GM12864 (cell line): ENCODE measurements at regions not wholly inside any gene's neighbourhood (a gene's known extent, or its start where the extent isn't known, plus 50 kb on each side); places are given as distances from the start of the nearest gene placed in this dataset.

Experiments used
- DNase-seq: peaks from one replicate; pipeline ENCODE4 v3.0.0-alpha.2; 2011; ENCODE audit warnings: low read depth
- H3K4me3 ChIP-seq: 2 replicates; pipeline ENCODE4 v1.5.1; 2011; ENCODE audit warnings: mild to moderate bottlenecking, low read depth, low read length, control low read depth
- TF ChIP-seq, protein P1 (sequence below): IDR thresholded peaks from 2 replicates; pipeline ENCODE4 v1.5.1; 2011; ENCODE audit warnings: low read depth, mild to moderate bottlenecking, moderate library complexity, low read length, control low read depth, inconsistent platforms; ENCODE audit errors: missing control alignments

- TF ChIP-seq, protein P1, sequence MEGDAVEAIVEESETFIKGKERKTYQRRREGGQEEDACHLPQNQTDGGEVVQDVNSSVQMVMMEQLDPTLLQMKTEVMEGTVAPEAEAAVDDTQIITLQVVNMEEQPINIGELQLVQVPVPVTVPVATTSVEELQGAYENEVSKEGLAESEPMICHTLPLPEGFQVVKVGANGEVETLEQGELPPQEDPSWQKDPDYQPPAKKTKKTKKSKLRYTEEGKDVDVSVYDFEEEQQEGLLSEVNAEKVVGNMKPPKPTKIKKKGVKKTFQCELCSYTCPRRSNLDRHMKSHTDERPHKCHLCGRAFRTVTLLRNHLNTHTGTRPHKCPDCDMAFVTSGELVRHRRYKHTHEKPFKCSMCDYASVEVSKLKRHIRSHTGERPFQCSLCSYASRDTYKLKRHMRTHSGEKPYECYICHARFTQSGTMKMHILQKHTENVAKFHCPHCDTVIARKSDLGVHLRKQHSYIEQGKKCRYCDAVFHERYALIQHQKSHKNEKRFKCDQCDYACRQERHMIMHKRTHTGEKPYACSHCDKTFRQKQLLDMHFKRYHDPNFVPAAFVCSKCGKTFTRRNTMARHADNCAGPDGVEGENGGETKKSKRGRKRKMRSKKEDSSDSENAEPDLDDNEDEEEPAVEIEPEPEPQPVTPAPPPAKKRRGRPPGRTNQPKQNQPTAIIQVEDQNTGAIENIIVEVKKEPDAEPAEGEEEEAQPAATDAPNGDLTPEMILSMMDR, result no peak
- DNase-seq, result no peak
- H3K4me3 ChIP-seq, result no peak overlapping the region
Measured at GRCh38 chrX:9158611-9159010, 124.7 kb upstream of the FAM9B start.

DNA sequence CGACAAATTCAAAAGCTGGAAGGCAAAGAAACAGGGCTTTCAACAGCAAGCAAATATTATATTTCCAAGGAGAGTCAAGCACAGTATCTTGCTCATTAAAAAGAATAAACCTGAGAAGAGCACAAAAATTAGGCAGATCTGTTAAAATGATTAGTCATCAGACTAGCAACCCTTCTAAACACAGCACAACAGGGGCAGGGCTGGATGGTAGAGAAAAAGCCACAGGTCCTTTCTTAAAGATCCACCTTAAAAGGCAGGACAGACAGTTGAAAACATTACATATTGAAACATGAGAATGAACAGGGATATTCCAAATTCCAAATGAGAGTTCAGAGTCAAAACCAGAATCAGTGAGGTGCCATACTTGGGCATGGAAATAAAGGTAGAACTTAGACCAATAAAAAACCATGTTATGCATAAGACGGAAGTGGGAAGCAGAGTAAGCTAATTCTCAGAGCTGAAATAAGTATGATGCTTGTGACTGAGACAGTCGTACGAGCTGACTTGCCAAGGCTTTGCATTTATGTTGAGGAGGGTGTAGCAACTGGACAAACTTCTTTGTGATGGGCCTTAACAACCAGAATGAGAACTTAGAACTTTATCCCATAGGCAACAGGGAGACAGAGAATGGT lies 126.9 kb upstream of the FAM9B start:
- no peak for DNase-seq
- no peak overlapping the region for H3K4me3 ChIP-seq
- TF ChIP-seq, protein P1, result no peak

- no peak for DNase-seq
- H3K4me3 ChIP-seq, result no peak overlapping the region
- TF ChIP-seq, protein P1, result no peak
Measured at GRCh38 chrX:9162698-9163097, 128.8 kb upstream of the FAM9B start.

GRCh38 chrX:9163214-9163709 lies 129.3 kb upstream of the FAM9B start:
- TF ChIP-seq, protein P1, result no peak
- DNase-seq, result no peak
- H3K4me3 ChIP-seq, result no peak overlapping the region

- TF ChIP-seq, protein P1, result no peak
- H3K4me3 ChIP-seq, result no peak overlapping the region
- no peak for DNase-seq
Measured at GRCh38 chrX:9164086-9164485, 130.2 kb upstream of the FAM9B start.

DNA sequence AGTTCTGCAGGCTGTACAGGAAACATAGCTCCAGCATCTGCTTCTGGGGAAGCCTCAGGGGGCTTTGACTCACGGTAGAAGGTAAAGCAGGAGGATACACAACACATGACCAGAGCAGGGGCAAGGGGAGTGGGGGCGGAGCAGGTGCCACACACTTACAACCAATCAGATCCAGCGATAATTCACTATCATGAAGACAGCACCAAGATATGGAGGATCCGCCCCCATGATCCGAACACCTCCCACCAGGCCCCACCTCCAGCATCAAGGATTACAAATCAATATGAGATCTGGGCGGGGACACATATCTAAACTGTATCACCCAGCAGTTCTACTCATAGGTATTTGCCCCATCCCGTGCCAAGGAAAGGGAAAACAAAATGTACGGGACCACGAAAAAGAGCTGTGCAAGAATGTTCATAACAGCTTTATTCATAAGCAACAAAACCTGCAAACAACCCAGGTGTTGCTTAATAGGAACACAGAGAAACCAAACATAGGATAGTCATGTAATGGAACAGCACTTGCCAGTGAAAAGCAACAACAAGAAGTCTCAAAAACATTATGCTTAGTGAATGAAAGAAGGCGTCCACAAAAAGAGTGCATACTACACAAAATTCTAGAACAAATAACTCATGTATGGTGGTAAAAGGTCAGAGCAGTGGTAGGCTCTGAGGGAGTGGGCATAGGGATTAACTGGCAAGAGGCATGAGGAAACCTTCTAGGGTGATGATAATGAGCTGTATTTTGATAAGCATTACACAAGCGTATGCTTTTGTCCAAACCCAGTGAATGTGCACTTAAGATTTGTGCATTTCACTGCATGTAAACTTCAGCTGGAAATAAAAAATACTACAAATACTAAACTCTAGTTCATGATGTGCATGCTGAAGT lies 130.9 kb upstream of the FAM9B start:
- no peak for DNase-seq
- TF ChIP-seq, protein P1, result no peak
- no peak overlapping the region for H3K4me3 ChIP-seq
